Activated CD4-positive, alpha-beta T cell treated with anti-CD3 and anti-CD28 coated beads, Interleukin-2, amount 10 ng/mL, durations not matched to agents 24 days and 14 days (primary cell): ENCODE measurements at regions not wholly inside any gene's neighbourhood (a gene's known extent, or its start where the extent isn't known, plus 50 kb on each side); places are given as distances from the start of the nearest gene placed in this dataset.

Experiments used
- DNase-seq: peaks from one replicate; pipeline ENCODE4 v3.0.0; 2022
- H3K27ac Mint-ChIP-seq: one replicate; pipeline ENCODE4 v1.8.0; 2022; ENCODE audit warnings: mild to moderate bottlenecking, mixed read lengths
- H3K27me3 Mint-ChIP-seq: one replicate; pipeline ENCODE4 v1.8.0; 2022; ENCODE audit warnings: mixed read lengths
- H3K36me3 Mint-ChIP-seq: one replicate; pipeline ENCODE4 v1.8.0; 2022; ENCODE audit warnings: low read depth, mild to moderate bottlenecking, mixed read lengths
- H3K4me1 Mint-ChIP-seq: one replicate; pipeline ENCODE4 v1.8.0; 2021; ENCODE audit warnings: mixed read lengths
- H3K4me3 Mint-ChIP-seq: one replicate; pipeline ENCODE4 v1.8.0; 2022; ENCODE audit warnings: mild to moderate bottlenecking, moderate library complexity, mixed read lengths
- H3K9me3 Mint-ChIP-seq: one replicate; pipeline ENCODE4 v1.8.0; 2021; ENCODE audit warnings: mixed read lengths
- intact Hi-C: fragments of 100-400 bp; cut with micrococcal nuclease; formaldehyde crosslinking; loops from one replicate; pipeline ENCODE4 v1.15.1; 2023

- Mint-ChIP-seq H3K27me3 (no peaks in the 10 kb centered on the region), H3K4me3 (no peak overlapping the region), H3K36me3 (no peaks in the 10 kb centered on the region), H3K9me3 (no peaks in the 10 kb centered on the region), H3K4me1 (no peaks in the 10 kb centered on the region), H3K27ac (no peak overlapping the region)
- intact Hi-C loops, result no loop called here
- peak; percentile 22 for DNase-seq
Observed at GRCh38 chr10:2097937-2098336, 360.6 kb upstream of the ADARB2 start.

- no peaks in the 10 kb centered on the region for H3K4me1 Mint-ChIP-seq
- H3K9me3 Mint-ChIP-seq, result no peaks in the 10 kb centered on the region
- no peak overlapping the region for H3K4me3 Mint-ChIP-seq
- intact Hi-C loops, result no loop called here
- H3K27me3 Mint-ChIP-seq, result no peaks in the 10 kb centered on the region
- H3K27ac Mint-ChIP-seq, result no peak overlapping the region
- peak; percentile 11 for DNase-seq
- H3K36me3 Mint-ChIP-seq, result no peaks in the 10 kb centered on the region
Observed at GRCh38 chr10:2094171-2094570, 356.8 kb upstream of the ADARB2 start.

DNA sequence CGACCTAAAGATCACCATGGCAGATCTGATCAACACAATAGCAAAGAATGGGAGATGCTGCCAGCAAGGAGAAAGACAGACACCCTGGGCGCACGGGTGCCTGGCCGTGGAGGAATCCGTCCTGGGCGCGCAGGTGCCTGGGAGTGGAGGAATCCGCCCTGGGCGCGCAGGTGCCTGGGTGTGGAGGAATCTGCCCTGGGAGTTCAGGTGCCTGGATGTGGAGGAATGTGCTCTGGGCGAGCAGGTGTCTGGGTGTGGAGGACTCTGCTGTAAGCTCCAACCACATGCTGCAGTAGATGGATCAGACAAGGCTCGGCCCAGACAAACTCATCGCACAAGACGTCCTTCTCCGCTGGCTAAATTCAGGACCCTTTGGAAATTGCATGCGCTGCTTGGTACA lies 346.3 kb upstream of the ADARB2 start:
- Mint-ChIP-seq H3K27ac (no peak overlapping the region), H3K36me3 (peaks cover 1% of the 10 kb centered on the region), H3K4me3 (no peak overlapping the region), H3K9me3 (peaks cover 5% of the 10 kb centered on the region), H3K27me3 (no peaks in the 10 kb centered on the region), H3K4me1 (no peaks in the 10 kb centered on the region)
- DNase-seq, result peak; percentile 11
- intact Hi-C loops, result no loop called here

- no peak for DNase-seq
- Mint-ChIP-seq H3K9me3 (no peaks in the 10 kb centered on the region), H3K27ac (no peak overlapping the region), H3K4me3 (no peak overlapping the region), H3K36me3 (no peaks in the 10 kb centered on the region), H3K4me1 (no peaks in the 10 kb centered on the region), H3K27me3 (no peaks in the 10 kb centered on the region)
- intact Hi-C loops, result no loop called here
Observed at GRCh38 chr10:2081501-2081900, 344.2 kb upstream of the ADARB2 start.

GRCh38 chr10:2079603-2080078 lies 342.3 kb upstream of the ADARB2 start:
- H3K9me3 Mint-ChIP-seq, result no peaks in the 10 kb centered on the region
- H3K36me3 Mint-ChIP-seq, result no peaks in the 10 kb centered on the region
- intact Hi-C loops, result no loop called here
- no peak overlapping the region for H3K27ac Mint-ChIP-seq
- no peak overlapping the region for H3K4me3 Mint-ChIP-seq
- DNase-seq, result peak; percentile 20
- H3K4me1 Mint-ChIP-seq, result no peaks in the 10 kb centered on the region
- H3K27me3 Mint-ChIP-seq, result no peaks in the 10 kb centered on the region

DNA sequence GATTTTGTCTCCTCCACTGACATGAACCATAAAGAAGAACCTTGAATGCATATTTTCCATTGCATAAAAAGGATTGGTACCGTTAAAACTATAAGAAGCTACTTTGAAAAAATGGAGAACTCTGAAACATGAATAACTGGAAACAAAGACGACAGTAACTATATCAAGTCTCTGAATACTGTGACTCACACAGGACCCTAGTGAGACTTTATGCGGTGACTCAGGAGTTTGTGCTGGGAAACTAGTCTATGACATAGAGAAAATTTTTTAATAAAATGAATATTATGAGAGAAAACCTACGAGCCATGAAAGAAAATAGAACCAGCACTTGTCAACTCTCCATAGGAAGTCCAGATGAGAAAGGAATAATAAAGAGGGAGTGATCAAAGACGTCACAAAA lies 339.9 kb upstream of the ADARB2 start:
- Mint-ChIP-seq H3K27ac (no peak overlapping the region), H3K9me3 (no peaks in the 10 kb centered on the region), H3K27me3 (no peaks in the 10 kb centered on the region), H3K36me3 (no peaks in the 10 kb centered on the region), H3K4me3 (no peak overlapping the region), H3K4me1 (no peaks in the 10 kb centered on the region)
- peak; percentile 1 for DNase-seq
- intact Hi-C loops, result no loop called here

GRCh38 chr10:2076528-2076927 lies 339.2 kb upstream of the ADARB2 start:
- Mint-ChIP-seq H3K4me3 (no peak overlapping the region), H3K9me3 (no peaks in the 10 kb centered on the region), H3K27ac (no peak overlapping the region), H3K36me3 (no peaks in the 10 kb centered on the region), H3K27me3 (no peaks in the 10 kb centered on the region), H3K4me1 (no peaks in the 10 kb centered on the region)
- peak; percentile 31 for DNase-seq
- intact Hi-C loops, result no loop called here

DNA sequence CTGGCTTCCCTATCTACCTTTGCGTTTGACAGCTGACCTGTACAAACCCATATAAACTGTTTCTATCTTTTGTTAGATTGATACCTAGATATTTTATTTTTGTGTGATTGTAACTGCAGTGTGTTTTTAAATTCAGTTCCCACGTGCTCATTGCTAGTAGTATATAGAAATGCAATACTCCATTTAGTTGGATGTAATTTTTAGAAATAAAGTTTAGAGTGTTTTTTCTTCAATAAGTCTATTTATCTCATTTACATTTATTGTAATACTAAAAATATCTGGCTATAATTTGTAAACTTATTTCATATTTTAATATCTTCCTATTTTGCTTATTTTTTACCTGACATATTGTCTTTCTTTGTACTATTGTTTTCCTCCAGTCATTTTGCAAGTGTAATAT lies 329.7 kb upstream of the ADARB2 start:
- H3K9me3 Mint-ChIP-seq, result peaks cover 6% of the 10 kb centered on the region
- intact Hi-C loops, result no loop called here
- no peak overlapping the region for H3K27ac Mint-ChIP-seq
- H3K27me3 Mint-ChIP-seq, result no peaks in the 10 kb centered on the region
- DNase-seq, result peak; percentile 1
- H3K36me3 Mint-ChIP-seq, result no peaks in the 10 kb centered on the region
- H3K4me1 Mint-ChIP-seq, result no peaks in the 10 kb centered on the region
- no peak overlapping the region for H3K4me3 Mint-ChIP-seq

DNA sequence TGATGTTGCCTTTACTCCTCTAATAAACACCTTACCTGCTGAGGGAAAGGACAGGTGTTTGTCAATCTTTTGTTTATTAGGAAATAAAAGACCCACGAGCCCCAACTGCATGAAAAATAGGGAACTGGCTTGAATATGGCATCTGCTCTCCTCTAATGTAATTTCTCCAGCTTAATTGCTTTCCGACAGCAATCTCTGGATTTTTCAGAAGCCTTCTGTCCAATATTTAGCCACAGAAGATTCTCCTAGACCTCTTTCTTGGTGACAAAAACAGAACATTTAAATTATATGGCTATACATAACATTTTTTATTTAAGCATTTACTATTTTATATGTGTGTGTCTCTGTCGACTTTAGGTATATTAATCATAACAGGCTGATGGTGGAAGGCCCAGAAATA lies 317.4 kb upstream of the ADARB2 start:
- H3K4me3 Mint-ChIP-seq, result no peak overlapping the region
- no peaks in the 10 kb centered on the region for H3K27me3 Mint-ChIP-seq
- H3K27ac Mint-ChIP-seq, result no peak overlapping the region
- intact Hi-C loops, result no loop called here
- DNase-seq, result no peak
- no peaks in the 10 kb centered on the region for H3K9me3 Mint-ChIP-seq
- H3K4me1 Mint-ChIP-seq, result no peaks in the 10 kb centered on the region
- H3K36me3 Mint-ChIP-seq, result no peaks in the 10 kb centered on the region

DNA sequence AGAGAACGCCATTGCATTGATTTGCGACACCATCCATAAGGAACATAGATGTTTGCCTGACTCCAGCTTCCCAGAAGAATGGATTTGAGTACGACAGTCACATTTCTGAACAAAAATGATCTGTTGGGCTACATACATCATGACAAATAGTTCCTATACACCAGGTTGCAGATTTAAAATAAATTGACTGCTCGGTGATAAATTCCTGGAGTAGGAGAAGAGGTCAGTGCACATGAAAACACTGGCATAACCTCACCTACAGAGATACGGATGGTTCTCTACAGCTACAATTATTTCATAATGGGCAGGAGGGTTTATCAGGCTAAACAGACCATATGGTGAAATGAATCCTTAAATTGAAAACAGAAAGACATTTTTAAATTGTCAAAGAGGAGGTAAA lies 316.5 kb upstream of the ADARB2 start:
- no peak for DNase-seq
- H3K27me3 Mint-ChIP-seq, result no peaks in the 10 kb centered on the region
- no peaks in the 10 kb centered on the region for H3K9me3 Mint-ChIP-seq
- H3K36me3 Mint-ChIP-seq, result no peaks in the 10 kb centered on the region
- intact Hi-C loops, result no loop called here
- no peaks in the 10 kb centered on the region for H3K4me1 Mint-ChIP-seq
- no peak overlapping the region for H3K27ac Mint-ChIP-seq
- H3K4me3 Mint-ChIP-seq, result no peak overlapping the region

- no peaks in the 10 kb centered on the region for H3K27me3 Mint-ChIP-seq
- DNase-seq, result no peak
- no peak overlapping the region for H3K4me3 Mint-ChIP-seq
- H3K36me3 Mint-ChIP-seq, result no peaks in the 10 kb centered on the region
- intact Hi-C loops, result no loop called here
- no peak overlapping the region for H3K27ac Mint-ChIP-seq
- no peaks in the 10 kb centered on the region for H3K4me1 Mint-ChIP-seq
- no peaks in the 10 kb centered on the region for H3K9me3 Mint-ChIP-seq
Observed at GRCh38 chr10:2051108-2051507, 313.8 kb upstream of the ADARB2 start.

DNA sequence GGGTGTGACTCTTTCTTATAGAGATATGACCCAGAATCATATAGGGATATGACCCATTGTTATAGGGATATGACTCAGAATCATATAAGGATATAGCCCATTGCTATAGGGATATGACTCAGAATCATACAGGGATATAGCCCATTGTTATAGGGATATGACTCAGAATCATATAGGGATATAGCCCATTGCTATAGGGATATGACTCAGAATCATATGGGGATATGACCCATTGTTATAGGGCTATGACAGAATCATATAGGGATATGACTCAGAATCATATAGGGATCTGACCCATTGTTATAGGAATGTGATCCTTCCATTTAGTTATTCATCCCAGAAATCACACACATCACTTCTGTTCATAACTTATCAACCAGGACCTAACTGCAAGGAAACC lies 312.2 kb upstream of the ADARB2 start:
- Mint-ChIP-seq H3K36me3 (no peaks in the 10 kb centered on the region), H3K27ac (no peak overlapping the region), H3K9me3 (no peaks in the 10 kb centered on the region), H3K27me3 (no peaks in the 10 kb centered on the region), H3K4me1 (no peaks in the 10 kb centered on the region), H3K4me3 (no peak overlapping the region)
- intact Hi-C loops, result no loop called here
- no peak for DNase-seq

DNA sequence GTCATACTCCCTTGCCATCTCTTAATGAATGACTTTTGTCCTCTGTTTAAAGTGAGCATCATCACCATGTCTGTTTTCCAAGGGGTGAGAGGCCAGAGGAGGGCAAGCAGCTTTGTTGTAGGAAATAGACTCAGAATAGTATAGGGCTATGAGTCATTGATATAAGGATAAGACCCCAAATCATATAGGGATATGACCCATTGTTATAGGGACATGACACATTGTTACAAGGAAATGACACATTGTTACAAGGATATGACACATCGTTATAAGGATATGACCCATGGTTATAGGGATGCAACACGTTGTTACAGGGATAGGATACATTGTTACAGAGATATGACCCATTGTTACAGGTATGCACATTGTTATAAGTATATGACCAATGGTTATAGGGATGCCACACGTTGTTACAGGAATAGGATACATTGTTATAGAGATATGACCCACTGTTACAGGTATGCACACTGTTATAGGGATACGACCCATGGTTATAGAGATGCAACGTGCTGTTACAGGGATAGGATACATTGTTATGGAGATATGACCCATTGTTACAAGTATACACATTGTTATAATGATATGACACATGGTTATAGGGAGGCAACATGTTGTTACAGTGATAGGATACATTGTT lies 311.1 kb upstream of the ADARB2 start:
- Mint-ChIP-seq H3K27ac (no peak overlapping the region), H3K36me3 (no peaks in the 10 kb centered on the region), H3K9me3 (no peaks in the 10 kb centered on the region), H3K27me3 (no peaks in the 10 kb centered on the region), H3K4me1 (no peaks in the 10 kb centered on the region), H3K4me3 (no peak overlapping the region)
- no peak for DNase-seq
- intact Hi-C loops, result no loop called here

DNA sequence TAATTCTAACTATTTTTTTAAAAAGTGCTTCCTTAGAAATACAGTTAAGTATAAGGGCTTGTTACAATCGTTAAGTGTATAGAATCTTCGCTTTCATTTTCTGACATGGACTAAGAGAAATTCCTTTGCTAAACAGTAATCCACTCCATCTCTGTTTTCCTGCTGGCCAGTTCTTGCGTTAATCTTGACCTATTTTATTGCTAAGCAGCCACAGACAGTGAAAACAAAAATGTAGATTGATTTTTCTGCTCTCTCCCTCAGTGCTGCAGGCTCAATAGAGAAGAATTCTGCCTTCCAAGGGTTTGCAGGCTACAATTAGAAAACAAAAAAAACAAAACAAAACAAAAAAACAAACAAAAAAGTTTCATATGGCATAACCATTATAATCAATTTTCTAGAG lies 310.4 kb upstream of the ADARB2 start:
- Mint-ChIP-seq H3K36me3 (no peaks in the 10 kb centered on the region), H3K27me3 (no peaks in the 10 kb centered on the region), H3K27ac (no peak overlapping the region), H3K4me3 (no peak overlapping the region), H3K4me1 (no peaks in the 10 kb centered on the region), H3K9me3 (no peaks in the 10 kb centered on the region)
- intact Hi-C loops, result no loop called here
- DNase-seq, result no peak

- intact Hi-C loops, result no loop called here
- Mint-ChIP-seq H3K36me3 (no peaks in the 10 kb centered on the region), H3K27me3 (no peaks in the 10 kb centered on the region), H3K4me3 (no peak overlapping the region), H3K9me3 (no peaks in the 10 kb centered on the region), H3K27ac (no peak overlapping the region), H3K4me1 (no peaks in the 10 kb centered on the region)
- no peak for DNase-seq
Observed at GRCh38 chr10:2043379-2043778, 306.1 kb upstream of the ADARB2 start.
